Neuronal stem cell (in vitro differentiated cells): ENCODE measurements at regions not wholly inside any gene's neighbourhood (a gene's known extent, or its start where the extent isn't known, plus 50 kb on each side); places are given as distances from the start of the nearest gene placed in this dataset.

Source experiments
- DNase-seq: peaks from one replicate; pipeline ENCODE4 v3.0.0-alpha.2; 2013; ENCODE audit warnings: low spot score
- H2AFZ ChIP-seq: one replicate; pipeline ENCODE4 v1.6.1; 2013; ENCODE audit warnings: mild to moderate bottlenecking, low read length, inconsistent platforms
- H2AK5ac ChIP-seq: 2 replicates; pipeline ENCODE4 v1.6.1; 2013; ENCODE audit warnings: low read depth, mild to moderate bottlenecking, inconsistent platforms, low read length, moderate library complexity, mixed read lengths
- H2BK120ac ChIP-seq: 2 replicates; pipeline ENCODE4 v1.6.1; 2013; ENCODE audit warnings: low read depth, mild to moderate bottlenecking, inconsistent platforms, low read length, moderate library complexity, mixed read lengths
- H2BK12ac ChIP-seq: one replicate; pipeline ENCODE4 v1.6.1; 2013; ENCODE audit warnings: low read length, inconsistent platforms
- H2BK15ac ChIP-seq: 2 replicates; pipeline ENCODE4 v1.6.1; 2013; ENCODE audit warnings: mild to moderate bottlenecking, low read length, inconsistent platforms, mixed read lengths
- H2BK5ac ChIP-seq: one replicate; pipeline ENCODE4 v1.6.1; 2013; ENCODE audit warnings: inconsistent platforms, mild to moderate bottlenecking, low read length, moderate library complexity
- H3K14ac ChIP-seq: one replicate; pipeline ENCODE4 v1.6.1; 2013; ENCODE audit warnings: low read length, inconsistent platforms
- H3K18ac ChIP-seq: 2 replicates; pipeline ENCODE4 v1.6.1; 2013; ENCODE audit warnings: low read length, inconsistent platforms
- H3K23ac ChIP-seq: 2 replicates; pipeline ENCODE4 v1.6.1; 2013; ENCODE audit warnings: low read depth, mild to moderate bottlenecking, mixed read lengths, low read length, inconsistent platforms; ENCODE audit not compliant: poor library complexity
- H3K27ac ChIP-seq: replicated peaks from 3 replicates; pipeline ENCODE4 v1.5.1; 2013; ENCODE audit warnings: low read length, inconsistent platforms
- H3K27me3 ChIP-seq, 3 experiments: 2 replicates each; pipeline ENCODE4 v1.6.1; 2013; ENCODE audit warnings: low read length in 3 of 3, mild to moderate bottlenecking in 2 of 3, inconsistent platforms in 1 of 3, low read depth in 1 of 3, mixed read lengths in 1 of 3, moderate library complexity in 1 of 3; ENCODE audit not compliant: control insufficient read depth in 3 of 3, insufficient read depth in 3 of 3
- H3K36me3 ChIP-seq, 2 donors: replicated peaks in 1 of 2; 2 replicates each; pipeline ENCODE4 v1.6.1; 2013; ENCODE audit warnings: low read length in 2 of 2; ENCODE audit not compliant: control insufficient read depth in 2 of 2, insufficient read depth in 2 of 2
- H3K4ac ChIP-seq: 2 replicates; pipeline ENCODE4 v1.6.1; 2013; ENCODE audit warnings: inconsistent platforms, mild to moderate bottlenecking, low read length, moderate library complexity
- H3K4me1 ChIP-seq, 2 donors: 1 replicate in 1 of 2; 2 replicates in 1 of 2; pipeline ENCODE4 v1.6.1; 2013; ENCODE audit warnings: low read length in 2 of 2, low read depth in 1 of 2; ENCODE audit not compliant: control insufficient read depth in 2 of 2, insufficient read depth in 1 of 2
- H3K4me2 ChIP-seq: one replicate; pipeline ENCODE4 v1.6.1; 2013; ENCODE audit warnings: mild to moderate bottlenecking, low read length, inconsistent platforms; ENCODE audit not compliant: insufficient read depth, poor library complexity, severe bottlenecking
- H3K4me3 ChIP-seq, 2 donors: 2 replicates each; pipeline ENCODE4 v1.5.1; 2013; ENCODE audit warnings: low read length in 2 of 2, mild to moderate bottlenecking in 2 of 2, inconsistent platforms in 1 of 2, moderate library complexity in 1 of 2
- H3K79me1 ChIP-seq: one replicate; pipeline ENCODE4 v1.6.1; 2013; ENCODE audit warnings: low read depth, mild to moderate bottlenecking, inconsistent platforms, low read length, moderate library complexity
- H3K9ac ChIP-seq: one replicate; pipeline ENCODE4 v1.6.1; 2013; ENCODE audit warnings: mild to moderate bottlenecking, low read depth, low read length, inconsistent platforms; ENCODE audit not compliant: poor library complexity
- H3K9me3 ChIP-seq, 2 donors: replicated peaks in 1 of 2; 2 replicates each; pipeline versions ENCODE3 to v1.6.1; 2013; ENCODE audit warnings: low read length in 2 of 2, mild to moderate bottlenecking in 2 of 2, inconsistent platforms in 1 of 2, low read depth in 1 of 2, mixed read lengths in 1 of 2, moderate library complexity in 1 of 2; ENCODE audit not compliant: control insufficient read depth in 2 of 2, insufficient read depth in 1 of 2
- H4K8ac ChIP-seq: one replicate; pipeline ENCODE4 v1.6.1; 2013; ENCODE audit warnings: low read depth, mild to moderate bottlenecking, inconsistent platforms, low read length, moderate library complexity
- H4K91ac ChIP-seq: one replicate; pipeline ENCODE4 v1.6.1; 2013; ENCODE audit warnings: low read length, low read depth, mild to moderate bottlenecking, inconsistent platforms; ENCODE audit not compliant: poor library complexity
- WGBS, 2 donors: extraction: QIAGEN DNeasy Blood & Tissue Kit; methylation state at CpG; one replicate each; pipeline ENCODE4 v1.1.7; 2013; ENCODE audit warnings: missing lambda C conversion rate in 2 of 2, mixed read lengths in 1 of 2; ENCODE audit not compliant: insufficient read length in 2 of 2, insufficient replicate concordance in 1 of 2; ENCODE audit errors: extremely low coverage in 2 of 2; 5-methylcytosine and 5-hydroxymethylcytosine counted together

DNA sequence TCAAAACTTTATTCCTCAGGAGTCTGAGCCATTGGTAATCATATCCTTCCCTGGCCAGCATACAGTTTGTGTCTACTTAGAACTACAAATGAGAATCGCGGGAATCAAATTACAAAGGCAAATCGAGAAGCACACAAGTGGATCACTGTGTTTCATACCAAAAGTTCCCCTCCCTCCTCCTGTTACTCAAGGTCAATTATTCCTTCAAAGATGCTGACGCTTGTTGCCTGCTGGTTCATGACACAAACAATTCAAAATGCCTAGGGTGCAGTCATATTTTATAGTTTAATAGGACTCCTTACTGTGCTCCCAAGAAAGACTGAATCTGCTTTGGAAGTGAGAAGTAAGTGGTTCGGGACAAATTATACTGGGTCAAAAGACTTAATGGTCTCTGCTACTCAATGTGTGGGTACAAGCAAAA lies 93.0 kb upstream of the PBX1 start:
- no peak overlapping the region for H3K4me3 ChIP-seq
- DNase-seq, result no peak
- H3K9ac ChIP-seq, result no peak overlapping the region
- H2AK5ac ChIP-seq, result no peak overlapping the region
- H2AFZ ChIP-seq, result no peak overlapping the region
- H3K4ac ChIP-seq, result no peak overlapping the region
- no peak overlapping the region for H3K4me2 ChIP-seq
- H3K27me3 ChIP-seq, result no peaks in the 10 kb centered on the region
- H2BK120ac ChIP-seq, result no peak overlapping the region
- H3K18ac ChIP-seq, result no peak overlapping the region
- no peak overlapping the region for H2BK5ac ChIP-seq
- no peak overlapping the region for H2BK12ac ChIP-seq
- no peak overlapping the region for H3K27ac ChIP-seq
- H3K14ac ChIP-seq, result no peak overlapping the region
- H4K8ac ChIP-seq, result no peak overlapping the region
- no peaks in the 10 kb centered on the region for H3K36me3 ChIP-seq
- no CpG with 5 or more reads among the region's 5 CpGs for WGBS, 2 donors
- H3K4me1 ChIP-seq, result no peaks in the 10 kb centered on the region
- H3K79me1 ChIP-seq, result no peaks in the 10 kb centered on the region
- H2BK15ac ChIP-seq, result no peak overlapping the region
- no peak overlapping the region for H4K91ac ChIP-seq
- no peaks in the 10 kb centered on the region for H3K9me3 ChIP-seq
- no peak overlapping the region for H3K23ac ChIP-seq

- Histone ChIP-seq H3K9ac (no peak overlapping the region), H2BK120ac (no peak overlapping the region), H3K79me1 (no peaks in the 10 kb centered on the region), H4K91ac (no peak overlapping the region), H3K36me3 (no peaks in the 10 kb centered on the region), H3K27ac (no peak overlapping the region), H2AK5ac (no peak overlapping the region), H3K4me1 (no peaks in the 10 kb centered on the region), H2BK15ac (no peak overlapping the region), H3K4ac (no peak overlapping the region), H4K8ac (no peak overlapping the region), H3K18ac (no peak overlapping the region), H2BK5ac (no peak overlapping the region), H2BK12ac (no peak overlapping the region), H3K9me3 (no peaks in the 10 kb centered on the region), H3K14ac (no peak overlapping the region), H3K4me2 (no peak overlapping the region), H3K23ac (no peak overlapping the region), H3K27me3 (no peaks in the 10 kb centered on the region), H2AFZ (no peak overlapping the region), H3K4me3 (no peak overlapping the region)
- DNase-seq, result no peak
- WGBS, 2 donors, result no CpG with 5 or more reads among the region's 5 CpGs
Observed at GRCh38 chr1:164466429-164466828, 92.6 kb upstream of the PBX1 start.

GRCh38 chr1:164470996-164471395 lies 88.0 kb upstream of the PBX1 start:
- WGBS, 2 donors, result no CpG with 5 or more reads among the region's 5 CpGs
- Histone ChIP-seq H3K14ac (no peak overlapping the region), H3K4me2 (no peak overlapping the region), H3K4ac (no peak overlapping the region), H3K27ac (no peak overlapping the region), H3K36me3 (no peaks in the 10 kb centered on the region), H3K27me3 (no peaks in the 10 kb centered on the region), H4K8ac (no peak overlapping the region), H2BK12ac (no peak overlapping the region), H2BK120ac (no peak overlapping the region), H4K91ac (no peak overlapping the region), H2BK15ac (no peak overlapping the region), H2AFZ (no peak overlapping the region), H2BK5ac (no peak overlapping the region), H3K4me1 (no peaks in the 10 kb centered on the region), H3K23ac (no peak overlapping the region), H2AK5ac (no peak overlapping the region), H3K9me3 (peaks cover 0 to 2% of the 10 kb centered on the region in 2 donors), H3K9ac (no peak overlapping the region), H3K4me3 (no peak overlapping the region), H3K79me1 (no peaks in the 10 kb centered on the region), H3K18ac (no peak overlapping the region)
- no peak for DNase-seq

GRCh38 chr1:164472841-164473240 lies 86.1 kb upstream of the PBX1 start:
- H3K9ac ChIP-seq, result no peak overlapping the region
- no peak for DNase-seq
- H2BK5ac ChIP-seq, result no peak overlapping the region
- no peak overlapping the region for H4K91ac ChIP-seq
- H2AFZ ChIP-seq, result no peak overlapping the region
- no peak overlapping the region for H3K14ac ChIP-seq
- no peak overlapping the region for H3K4ac ChIP-seq
- H3K27ac ChIP-seq, result no peak overlapping the region
- H2AK5ac ChIP-seq, result no peak overlapping the region
- peaks cover 0 to 2% of the 10 kb centered on the region in 2 donors for H3K9me3 ChIP-seq
- H3K4me1 ChIP-seq, result no peaks in the 10 kb centered on the region
- no peak overlapping the region for H4K8ac ChIP-seq
- H3K4me2 ChIP-seq, result no peak overlapping the region
- H3K4me3 ChIP-seq, result no peak overlapping the region
- no peaks in the 10 kb centered on the region for H3K27me3 ChIP-seq
- H2BK120ac ChIP-seq, result no peak overlapping the region
- H3K79me1 ChIP-seq, result no peaks in the 10 kb centered on the region
- H3K23ac ChIP-seq, result no peak overlapping the region
- no peaks in the 10 kb centered on the region for H3K36me3 ChIP-seq
- WGBS, 2 donors, result no CpG with 5 or more reads among the region's 1 CpG
- no peak overlapping the region for H2BK12ac ChIP-seq
- no peak overlapping the region for H2BK15ac ChIP-seq
- no peak overlapping the region for H3K18ac ChIP-seq
